ENCODE measurements at regions not wholly inside any gene's neighbourhood (a gene's known extent, or its start where the extent isn't known, plus 50 kb on each side); places are given as distances from the start of the nearest gene placed in this dataset.

GRCh38 chr5:155908543-155908942 lies 418.4 kb upstream of the SGCD start:
- no peak for DNase-seq (ENCODE audit: low spot score)

GRCh38 chr5:155912291-155912690 lies 414.7 kb upstream of the SGCD start:
- DNase-seq (ENCODE audit: low spot score): no peak

GRCh38 chr5:155914766-155915165 lies 412.2 kb upstream of the SGCD start:
- DNase-seq (ENCODE audit: low spot score): no peak

GRCh38 chr5:155915601-155916000 lies 411.4 kb upstream of the SGCD start:
- DNase-seq (ENCODE audit: low spot score): no peak

- no peak for DNase-seq (ENCODE audit: low spot score)
Measured at GRCh38 chr5:155919126-155919525, 407.8 kb upstream of the SGCD start.

- DNase-seq (ENCODE audit: low spot score): no peak
Measured at GRCh38 chr5:155919725-155920124, 407.2 kb upstream of the SGCD start.

GRCh38 chr5:155921621-155922020 lies 405.3 kb upstream of the SGCD start:
- no peak for DNase-seq (ENCODE audit: low spot score)

- DNase-seq (ENCODE audit: low spot score): no peak
Measured at GRCh38 chr5:155923784-155924183, 403.2 kb upstream of the SGCD start.

GRCh38 chr5:155926031-155926430 lies 400.9 kb upstream of the SGCD start:
- no peak for DNase-seq (ENCODE audit: low spot score)

GRCh38 chr5:155926766-155927165 lies 400.2 kb upstream of the SGCD start:
- DNase-seq (ENCODE audit: low spot score): no peak

GRCh38 chr5:155929112-155929511 lies 397.9 kb upstream of the SGCD start:
- DNase-seq (ENCODE audit: low spot score): no peak

- DNase-seq (ENCODE audit: low spot score): no peak
Measured at GRCh38 chr5:155934964-155935363, 392.0 kb upstream of the SGCD start.

- no peak for DNase-seq (ENCODE audit: low spot score)
Measured at GRCh38 chr5:155935723-155936122, 391.2 kb upstream of the SGCD start.

GRCh38 chr5:155936520-155937406 lies 390.2 kb upstream of the SGCD start:
- DNase-seq (ENCODE audit: low spot score): no peak

GRCh38 chr5:155938051-155938450 lies 388.9 kb upstream of the SGCD start:
- DNase-seq (ENCODE audit: low spot score): no peak

GRCh38 chr5:155941340-155941739 lies 385.6 kb upstream of the SGCD start:
- no peak for DNase-seq (ENCODE audit: low spot score)

- DNase-seq (ENCODE audit: low spot score): peak; percentile 25
Measured at GRCh38 chr5:155943516-155944407, 383.2 kb upstream of the SGCD start.

- DNase-seq (ENCODE audit: low spot score): no peak
Measured at GRCh38 chr5:155947394-155948062, 379.4 kb upstream of the SGCD start.

- DNase-seq (ENCODE audit: low spot score): no peak
Measured at GRCh38 chr5:155948576-155948975, 378.4 kb upstream of the SGCD start.

- no peak for DNase-seq (ENCODE audit: low spot score)
Measured at GRCh38 chr5:155952486-155953089, 374.4 kb upstream of the SGCD start.

GRCh38 chr5:155953335-155953734 lies 373.6 kb upstream of the SGCD start:
- no peak for DNase-seq (ENCODE audit: low spot score)
